ENCODE measurements at regions not wholly inside any gene's neighbourhood (a gene's known extent, or its start where the extent isn't known, plus 50 kb on each side); places are given as distances from the start of the nearest gene placed in this dataset.
A peak's percentile ranks its signal among the peaks of the same experiment; 100 is the strongest.

DNA sequence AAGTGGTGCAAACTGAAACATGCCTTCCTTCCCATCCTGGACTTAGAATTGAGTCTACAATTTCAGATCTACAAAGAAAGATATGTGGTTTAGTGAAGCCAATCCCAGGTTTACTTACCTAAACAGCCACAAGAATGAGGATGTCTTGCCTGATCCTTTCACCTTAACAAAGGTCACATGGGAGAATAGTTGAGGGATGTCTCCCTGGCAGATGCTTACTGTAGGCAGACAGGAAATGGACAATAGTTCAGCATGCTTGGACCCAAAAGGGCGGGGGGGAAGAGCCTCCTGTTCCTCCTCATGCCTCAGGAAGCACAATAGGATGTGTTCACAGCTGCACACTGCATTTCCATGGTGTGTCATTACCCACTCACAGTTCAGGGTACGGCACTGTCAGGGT is 492.7 kb upstream of the USP24 start:
- no peak overlapping the region for H3K4me3 Mint-ChIP-seq (ENCODE audit: unreplicated experiment)
- no peaks in the 10 kb centered on the region for H3K27me3 Mint-ChIP-seq (ENCODE audit: low read depth)

GRCh38 chr1:55707196-55707595 is 492.0 kb upstream of the USP24 start:
- no peak overlapping the region for H3K27ac Mint-ChIP-seq (ENCODE audit: unreplicated experiment)
- H3K9me3 Mint-ChIP-seq (ENCODE audit: low read depth): no peaks in the 10 kb centered on the region
- TF ChIP-seq CTCF (IDR thresholded peaks at IDR 0.05): no peak
- H3K4me3 Mint-ChIP-seq (ENCODE audit: unreplicated experiment): no peak overlapping the region
- H3K4me1 Mint-ChIP-seq (ENCODE audit: low read depth): peaks cover 12% of the 10 kb centered on the region
- H3K36me3 Mint-ChIP-seq (ENCODE audit: low read depth): no peaks in the 10 kb centered on the region
- DNase-seq (ENCODE audit: low spot score): no peak
- no peaks in the 10 kb centered on the region for H3K27me3 Mint-ChIP-seq (ENCODE audit: low read depth)

More for the DNA sequence above, 492.7 kb upstream of the USP24 start:
- no peaks in the 10 kb centered on the region for H3K36me3 Mint-ChIP-seq (ENCODE audit: low read depth)
- no peak for DNase-seq (ENCODE audit: low spot score)
- H3K4me1 Mint-ChIP-seq (ENCODE audit: low read depth): peaks cover 12% of the 10 kb centered on the region
- H3K9me3 Mint-ChIP-seq (ENCODE audit: low read depth): no peaks in the 10 kb centered on the region
- no peak for TF ChIP-seq CTCF (IDR thresholded peaks at IDR 0.05)
- H3K27ac Mint-ChIP-seq (ENCODE audit: unreplicated experiment): no peak overlapping the region

GRCh38 chr1:55706397-55706796 is 491.2 kb upstream of the USP24 start:
- Mint-ChIP-seq H3K9me3 (ENCODE audit: low read depth) (no peaks in the 10 kb centered on the region), H3K36me3 (ENCODE audit: low read depth) (no peaks in the 10 kb centered on the region), H3K4me1 (ENCODE audit: low read depth) (peaks cover 12% of the 10 kb centered on the region), H3K27ac (ENCODE audit: unreplicated experiment) (no peak overlapping the region), H3K27me3 (ENCODE audit: low read depth) (no peaks in the 10 kb centered on the region), H3K4me3 (ENCODE audit: unreplicated experiment) (no peak overlapping the region)
- DNase-seq (ENCODE audit: low spot score): no peak
- TF ChIP-seq CTCF (IDR thresholded peaks at IDR 0.05): no peak

- Mint-ChIP-seq H3K4me1 (ENCODE audit: low read depth) (peaks cover 31% of the 10 kb centered on the region), H3K27ac (ENCODE audit: unreplicated experiment) (no peak overlapping the region), H3K27me3 (ENCODE audit: low read depth) (no peaks in the 10 kb centered on the region), H3K4me3 (ENCODE audit: unreplicated experiment) (no peak overlapping the region), H3K36me3 (ENCODE audit: low read depth) (no peaks in the 10 kb centered on the region), H3K9me3 (ENCODE audit: low read depth) (no peaks in the 10 kb centered on the region)
- no peak for DNase-seq (ENCODE audit: low spot score)
- TF ChIP-seq CTCF (IDR thresholded peaks at IDR 0.05): no peak
Measured at GRCh38 chr1:55703726-55704363, 488.7 kb upstream of the USP24 start.

DNA sequence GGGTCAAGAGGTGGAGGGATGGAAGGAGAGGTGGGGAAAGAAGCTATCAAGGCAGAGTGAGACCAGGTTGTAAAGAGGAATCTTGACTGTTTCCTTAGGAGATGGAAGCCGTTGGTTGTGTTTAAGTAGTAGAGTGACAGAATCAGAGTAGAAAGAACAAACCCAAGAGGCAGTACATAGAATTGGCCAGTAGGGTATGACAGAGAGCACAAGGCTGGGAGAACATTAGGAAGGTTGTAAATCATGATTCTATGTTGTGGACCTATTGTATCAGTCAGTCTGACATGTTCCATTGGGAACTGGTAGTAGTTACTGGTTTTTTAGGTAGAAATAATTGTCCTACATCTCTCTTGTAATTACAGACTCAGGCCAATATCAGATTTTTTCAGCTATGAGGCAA is 486.9 kb upstream of the USP24 start:
- peaks cover 39% of the 10 kb centered on the region for H3K4me1 Mint-ChIP-seq (ENCODE audit: low read depth)
- no peaks in the 10 kb centered on the region for H3K27me3 Mint-ChIP-seq (ENCODE audit: low read depth)
- H3K27ac Mint-ChIP-seq (ENCODE audit: unreplicated experiment): no peak overlapping the region
- H3K4me3 Mint-ChIP-seq (ENCODE audit: unreplicated experiment): no peak overlapping the region
- no peak for DNase-seq (ENCODE audit: low spot score)
- TF ChIP-seq CTCF (IDR thresholded peaks at IDR 0.05): peak; percentile 77
- H3K9me3 Mint-ChIP-seq (ENCODE audit: low read depth): no peaks in the 10 kb centered on the region
- no peaks in the 10 kb centered on the region for H3K36me3 Mint-ChIP-seq (ENCODE audit: low read depth)

Data from chondrocyte (in vitro differentiated cells).